H1 (cell line): ENCODE measurements at regions not wholly inside any gene's neighbourhood (a gene's known extent, or its start where the extent isn't known, plus 50 kb on each side); places are given as distances from the start of the nearest gene placed in this dataset.

Source experiments
- CTCF ChIA-PET: fragments of 300-600 bp; sonication (Branson Sonifier 250); formaldehyde crosslinking; loops from one replicate; lab custom pipeline; 2021; ENCODE audit not compliant: partially characterized antibody; lab: Charles Lee
- POLR2A ChIA-PET: fragments of 300-600 bp; sonication (Branson Sonifier 250); formaldehyde crosslinking; loops from one replicate; lab custom pipeline; 2021; ENCODE audit warnings: inconsistent platforms; ENCODE audit not compliant: partially characterized antibody; lab: Charles Lee
- DNase-seq, 2 experiments: peaks; one replicate each; pipeline versions ENCODE4 v3.0.0 to v3.0.0-alpha.2; 2010 to 2022; ENCODE audit warnings: low spot score in 2 of 2, low read depth in 1 of 2, mixed read lengths in 1 of 2
- FAIRE-seq: peaks from 2 replicates; lab custom pipeline; 2011; peaks lifted over from hg19 to GRCh38; lab: Jason Lieb, UNC
- H2AFZ ChIP-seq: 2 replicates; pipeline ENCODE4 v1.8.1; 2012; ENCODE audit warnings: low read length, inconsistent platforms
- H2AK5ac ChIP-seq: 2 replicates; pipeline ENCODE4 v1.6.1; 2013; ENCODE audit warnings: low read depth, low read length
- H2BK120ac ChIP-seq: replicated peaks from 2 replicates; pipeline ENCODE3; 2013; ENCODE audit warnings: low read depth, low read length, inconsistent platforms
- H2BK12ac ChIP-seq: 2 replicates; pipeline ENCODE4 v1.6.1; 2013; ENCODE audit warnings: low read depth, low read length
- H2BK15ac ChIP-seq: 2 replicates; pipeline ENCODE4 v1.6.1; 2013; ENCODE audit warnings: low read length
- H2BK20ac ChIP-seq: 2 replicates; pipeline ENCODE4 v1.6.1; 2013; ENCODE audit warnings: low read length
- H2BK5ac ChIP-seq: 2 replicates; pipeline ENCODE4 v1.6.1; 2013; ENCODE audit warnings: low read depth, low read length
- H3K14ac ChIP-seq: 2 replicates; pipeline ENCODE4 v1.6.1; 2013; ENCODE audit warnings: inconsistent platforms; ENCODE audit not compliant: insufficient read length
- H3K18ac ChIP-seq: 2 replicates; pipeline ENCODE4 v1.6.1; 2013; ENCODE audit warnings: low read length; ENCODE audit errors: extremely low read depth
- H3K23ac ChIP-seq: 2 replicates; pipeline ENCODE4 v1.6.1; 2013; ENCODE audit warnings: inconsistent platforms; ENCODE audit not compliant: insufficient read length
- H3K23me2 ChIP-seq: 2 replicates; pipeline ENCODE4 v1.6.1; 2013; ENCODE audit warnings: low read depth, low read length
- H3K27ac ChIP-seq: 2 replicates; pipeline ENCODE4 v1.6.1; 2011; ENCODE audit warnings: low read depth, low read length, inconsistent platforms
- H3K27me3 ChIP-seq, 4 experiments: replicated peaks in 1 of 4; 1 replicate in 1 of 4; 2 replicates in 3 of 4; pipeline versions ENCODE4 v1.6.1 to v1.8.1; 2011 to 2013; ENCODE audit warnings: low read length in 3 of 4, mild to moderate bottlenecking in 3 of 4, inconsistent platforms in 2 of 4, mixed read lengths in 2 of 4, moderate library complexity in 1 of 4; ENCODE audit not compliant: control insufficient read depth in 3 of 4, insufficient read depth in 3 of 4; ENCODE audit errors: extremely low read depth in 1 of 4
- H3K36me3 ChIP-seq, 4 experiments: 2 replicates each; pipeline versions ENCODE4 v1.6.1 to v1.8.1; 2011 to 2013; ENCODE audit warnings: mild to moderate bottlenecking in 4 of 4, low read length in 3 of 4, moderate library complexity in 2 of 4, control low read depth in 1 of 4, inconsistent platforms in 1 of 4; ENCODE audit not compliant: insufficient read depth in 4 of 4, control insufficient read depth in 2 of 4
- H3K4ac ChIP-seq: replicated peaks from 2 replicates; pipeline ENCODE3; 2013; ENCODE audit warnings: low read length, low read depth, mixed read lengths, inconsistent platforms; ENCODE audit not compliant: insufficient read length
- H3K4me1 ChIP-seq, 4 experiments: replicated peaks in 1 of 4; 1 replicate in 1 of 4; 2 replicates in 3 of 4; pipeline versions ENCODE4 v1.6.1 to v1.8.1; 2011 to 2013; ENCODE audit warnings: low read length in 3 of 4, inconsistent platforms in 2 of 4, mixed read lengths in 1 of 4; ENCODE audit not compliant: insufficient read depth in 4 of 4, control insufficient read depth in 3 of 4
- H3K4me2 ChIP-seq, 2 experiments: 2 replicates each; pipeline versions ENCODE4 v1.6.1 to v1.8.1; 2011 to 2013; ENCODE audit warnings: low read depth in 2 of 2, low read length in 2 of 2, control low read depth in 1 of 2, inconsistent platforms in 1 of 2, mild to moderate bottlenecking in 1 of 2; ENCODE audit not compliant: insufficient read depth in 1 of 2
- H3K4me3 ChIP-seq, 4 experiments: fragments of 200-600, 300-600 bp in 1 of 4; sonication (generic), shearing (Covaris generic), sonication (Bioruptor Twin) in 1 of 4; 2 replicates each; pipeline versions ENCODE4 v1.5.1 to v1.8.1; 2011 to 2016; ENCODE audit warnings: low read length in 4 of 4, low read depth in 3 of 4, control low read depth in 2 of 4, inconsistent platforms in 2 of 4, mild to moderate bottlenecking in 2 of 4, mixed read lengths in 1 of 4, moderate library complexity in 1 of 4; ENCODE audit not compliant: insufficient read depth in 2 of 4; ENCODE audit errors: extremely low read depth in 1 of 4
- H3K56ac ChIP-seq: replicated peaks from 2 replicates; pipeline ENCODE3; 2013; ENCODE audit warnings: low read depth, mild to moderate bottlenecking, mixed read lengths, low read length, inconsistent platforms; ENCODE audit not compliant: insufficient read length
- H3K79me1 ChIP-seq: 2 replicates; pipeline ENCODE4 v1.6.1; 2013; ENCODE audit warnings: low read depth, low read length, control low read depth
- H3K79me2 ChIP-seq, 2 experiments: 2 replicates each; pipeline versions ENCODE4 v1.6.1 to v1.8.1; 2012 to 2013; ENCODE audit warnings: low read length in 2 of 2, mild to moderate bottlenecking in 2 of 2, inconsistent platforms in 1 of 2; ENCODE audit not compliant: insufficient read depth in 2 of 2, control insufficient read depth in 1 of 2
- H3K9ac ChIP-seq, 4 experiments: replicated peaks in 1 of 4; 1 replicate in 1 of 4; 2 replicates in 3 of 4; pipeline versions ENCODE4 v1.6.1 to v1.8.1; 2011 to 2013; ENCODE audit warnings: low read depth in 3 of 4, low read length in 3 of 4, control low read depth in 2 of 4, mild to moderate bottlenecking in 2 of 4, moderate library complexity in 2 of 4, inconsistent platforms in 1 of 4; ENCODE audit errors: extremely low read depth in 1 of 4
- H3K9me3 ChIP-seq, 2 experiments: 2 replicates each; pipeline versions ENCODE4 v1.6.1 to v1.8.1; 2012 to 2013; ENCODE audit warnings: mild to moderate bottlenecking in 2 of 2, moderate library complexity in 2 of 2, control low read depth in 1 of 2, inconsistent platforms in 1 of 2, low read depth in 1 of 2, low read length in 1 of 2, mixed read lengths in 1 of 2; ENCODE audit not compliant: insufficient read depth in 2 of 2
- H4K20me1 ChIP-seq, 2 experiments: replicated peaks in 1 of 2; 2 replicates each; pipeline versions ENCODE3 to v1.8.1; 2011 to 2013; ENCODE audit warnings: inconsistent platforms in 2 of 2, low read length in 2 of 2, mild to moderate bottlenecking in 1 of 2; ENCODE audit not compliant: insufficient read depth in 2 of 2, control insufficient read depth in 1 of 2
- H4K5ac ChIP-seq: 2 replicates; pipeline ENCODE4 v1.6.1; 2013; ENCODE audit warnings: low read length, low read depth, mixed read lengths, inconsistent platforms; ENCODE audit not compliant: insufficient read length
- H4K8ac ChIP-seq: 2 replicates; pipeline ENCODE4 v1.8.0; 2013; ENCODE audit warnings: mild to moderate bottlenecking, moderate library complexity, low read length, inconsistent platforms; ENCODE audit not compliant: insufficient read depth; ENCODE audit errors: extremely low read depth
- H4K91ac ChIP-seq: replicated peaks from 2 replicates; pipeline ENCODE3; 2013; ENCODE audit warnings: low read length, mixed read lengths, inconsistent platforms; ENCODE audit not compliant: insufficient read length
- BACH1 ChIP-seq: IDR thresholded peaks from 2 replicates; pipeline ENCODE4 v1.6.1; 2012; ENCODE audit warnings: low read length, improper control_type of control experiment
- BRCA1 ChIP-seq: IDR thresholded peaks from 2 replicates; pipeline ENCODE4 v1.6.1; 2012; ENCODE audit warnings: low read depth, low read length, improper control_type of control experiment
- CREB1 ChIP-seq: IDR thresholded peaks from 2 replicates; pipeline ENCODE4 v1.6.1; 2012; ENCODE audit warnings: inconsistent platforms
- HDAC6 ChIP-seq: IDR thresholded peaks from one replicate; pipeline ENCODE4 v1.7.1; 2012; ENCODE audit warnings: low read depth, mild to moderate bottlenecking, inconsistent platforms, low read length, moderate library complexity
- JUND ChIP-seq: IDR thresholded peaks from 2 replicates; pipeline ENCODE4 v1.6.1; 2011; ENCODE audit warnings: mild to moderate bottlenecking, improper control_type of control experiment, low read length
- SIN3A ChIP-seq, 2 experiments: IDR thresholded peaks in 1 of 2; conservative IDR thresholded peaks in 1 of 2; 2 replicates each; pipeline ENCODE4 v1.6.1; 2011 to 2012; ENCODE audit warnings: low read length in 2 of 2, improper control_type of control experiment in 1 of 2, low read depth in 1 of 2, mild to moderate bottlenecking in 1 of 2
- SUZ12 ChIP-seq: fragments of 200-600 bp; sonication (generic); IDR thresholded peaks from 2 replicates; pipeline ENCODE4 v1.6.1; 2012; ENCODE audit warnings: mild to moderate bottlenecking, inconsistent platforms, low read length, moderate library complexity, mixed read lengths
- TAF7 ChIP-seq: optimal IDR thresholded peaks from 2 replicates; pipeline ENCODE3; 2011; ENCODE audit warnings: low read depth, mild to moderate bottlenecking, inconsistent platforms, low read length, moderate library complexity, borderline replicate concordance
- TBP ChIP-seq: IDR thresholded peaks from 2 replicates; pipeline ENCODE4 v1.6.1; 2011; ENCODE audit warnings: low read depth, low read length, improper control_type of control experiment
- YY1 ChIP-seq: IDR thresholded peaks from 2 replicates; pipeline ENCODE4 v1.6.1; 2011; ENCODE audit warnings: low read depth, mild to moderate bottlenecking, low read length
- WGBS, 2 experiments: shearing (Covaris generic) in 1 of 2; methylation state at CpG; one replicate each; pipeline versions ENCODE4 v1.1.6 to v1.1.7; 2013 to 2015; ENCODE audit warnings: low lambda C conversion rate in 2 of 2, mixed read lengths in 2 of 2, inconsistent platforms in 1 of 2, low coverage in 1 of 2, missing lambda C conversion rate in 1 of 2; ENCODE audit not compliant: insufficient replicate concordance in 2 of 2, insufficient coverage in 1 of 2, insufficient read length in 1 of 2; ENCODE audit errors: extremely low coverage in 1 of 2, missing lambda C conversion rate in 1 of 2; 5-methylcytosine and 5-hydroxymethylcytosine counted together

- Histone ChIP-seq H3K4me1 (no peaks in the 10 kb centered on the region), H2BK5ac (no peak overlapping the region), H3K27me3 (no peaks in the 10 kb centered on the region), H3K79me2 (no peaks in the 10 kb centered on the region), H4K91ac (no peak overlapping the region), H3K4me2 (no peak overlapping the region), H4K5ac (no peak overlapping the region), H3K27ac (no peak overlapping the region), H3K36me3 (peaks cover 0 to 4% (median 0%) of the 10 kb centered on the region in 4 experiments; a peak in 2 of 8 replicates), H3K23me2 (no peaks in the 10 kb centered on the region), H3K18ac (no peak overlapping the region), H3K56ac (no peak overlapping the region), H4K20me1 (no peaks in the 10 kb centered on the region), H2AK5ac (no peak overlapping the region), H3K14ac (no peak overlapping the region), H3K4ac (no peak overlapping the region), H3K9me3 (peaks cover 0 to 16% of the 10 kb centered on the region in 2 experiments; a peak in 2 of 4 replicates), H2BK20ac (no peak overlapping the region), H4K8ac (no peak overlapping the region), H3K4me3 (no peak overlapping the region), H2AFZ (no peak overlapping the region), H2BK15ac (no peak overlapping the region), H3K9ac (no peak overlapping the region), H3K23ac (no peak overlapping the region), H2BK12ac (no peak overlapping the region), H3K79me1 (no peaks in the 10 kb centered on the region), H2BK120ac (no peak overlapping the region)
- WGBS, 2 experiments, result 91% methylated on average over 1 of the region's 1 CpG; no CpG with 5 or more reads in 1 of the 2 experiments
- FAIRE-seq (no peak), DNase-seq (no peak)
- CTCF ChIA-PET, result interaction anchor here (0.9 kb wide), 1 partner anchor 26 kb away, joined by 3 read pairs; no protein-coding TSS in a partner anchor
- TF ChIP-seq BACH1 (no peak), SIN3A (conservative IDR thresholded peaks at IDR 0.05 in 1 of 2, IDR thresholded peaks at IDR 0.05 in 1 of 2; ENCODE audit: low read depth in 1 of 2, low read length in 2 of 2) (no peak), SUZ12 (no peak), TBP (no peak), TAF7 (no peak), HDAC6 (no peak), BRCA1 (no peak), CREB1 (no peak), JUND (no peak), YY1 (no peak)
- POLR2A ChIA-PET, result no interaction called here
These were observed 303.9 kb upstream of the PABPC4L start for GRCh38 chr4:134505511-134505910.
